ENCODE measurements at regions not wholly inside any gene's neighbourhood (a gene's known extent, or its start where the extent isn't known, plus 50 kb on each side); places are given as distances from the start of the nearest gene placed in this dataset.

- TF ChIP-seq CTCF (IDR thresholded peaks at IDR 0.05) (no peak), POLR2A (IDR thresholded peaks at IDR 0.05) (no peak)
These were observed 253.9 kb downstream of the RHOU start for GRCh38 chr1:228989176-228989575.
